Epidermal melanocyte (primary cell): ENCODE measurements at regions not wholly inside any gene's neighbourhood (a gene's known extent, or its start where the extent isn't known, plus 50 kb on each side); places are given as distances from the start of the nearest gene placed in this dataset.
A peak's percentile ranks its signal among the peaks of the same experiment; 100 is the strongest.

Experiments
- DNase-seq: peaks from one replicate; pipeline ENCODE4 v3.0.0; 2011; ENCODE audit warnings: low spot score; ENCODE audit not compliant: insufficient read length

- no peak for DNase-seq
Measured at GRCh38 chr16:64253096-64253495, 868.8 kb downstream of the CDH11 start.

GRCh38 chr16:64251742-64252141 is 870.1 kb downstream of the CDH11 start:
- DNase-seq, result no peak

- DNase-seq, result peak; percentile 38
Measured at GRCh38 chr16:64250866-64251265, 871.0 kb downstream of the CDH11 start.

- no peak for DNase-seq
Measured at GRCh38 chr16:64242492-64242891, 879.4 kb downstream of the CDH11 start.

- no peak for DNase-seq
Measured at GRCh38 chr16:64240586-64240985, 881.3 kb downstream of the CDH11 start.

- no peak for DNase-seq
Measured at GRCh38 chr16:64238571-64238970, 883.3 kb downstream of the CDH11 start.

GRCh38 chr16:64236316-64236715 is 885.5 kb downstream of the CDH11 start:
- DNase-seq, result no peak

- no peak for DNase-seq
Measured at GRCh38 chr16:64234200-64234599, 887.7 kb downstream of the CDH11 start.

- DNase-seq, result no peak
Measured at GRCh38 chr16:64225696-64226095, 896.2 kb downstream of the CDH11 start.

GRCh38 chr16:64225036-64225435 is 896.8 kb downstream of the CDH11 start:
- DNase-seq, result no peak

- DNase-seq, result no peak
Measured at GRCh38 chr16:64217789-64218535, 903.9 kb downstream of the CDH11 start.

GRCh38 chr16:64215730-64216129 is 906.1 kb downstream of the CDH11 start:
- DNase-seq, result no peak

GRCh38 chr16:64211331-64211730 is 910.5 kb downstream of the CDH11 start:
- DNase-seq, result no peak

GRCh38 chr16:64206862-64207261 is 915.0 kb downstream of the CDH11 start:
- DNase-seq, result no peak

GRCh38 chr16:64203126-64203525 is 918.7 kb downstream of the CDH11 start:
- DNase-seq, result no peak

- no peak for DNase-seq
Measured at GRCh38 chr16:64202571-64202970, 919.3 kb downstream of the CDH11 start.

- no peak for DNase-seq
Measured at GRCh38 chr16:64196444-64196843, 925.4 kb downstream of the CDH11 start.

- no peak for DNase-seq
Measured at GRCh38 chr16:64185954-64186353, 935.9 kb downstream of the CDH11 start.

- peak; percentile 52 for DNase-seq
Measured at GRCh38 chr16:64184156-64184555, 937.7 kb downstream of the CDH11 start.

- DNase-seq, result no peak
Measured at GRCh38 chr16:64182985-64183384, 938.9 kb downstream of the CDH11 start.

- no peak for DNase-seq
Measured at GRCh38 chr16:64181271-64181925, 940.5 kb downstream of the CDH11 start.

- no peak for DNase-seq
Measured at GRCh38 chr16:64180136-64180900, 941.5 kb downstream of the CDH11 start.
